Caco-2 (cell line): ENCODE measurements at regions not wholly inside any gene's neighbourhood (a gene's known extent, or its start where the extent isn't known, plus 50 kb on each side); places are given as distances from the start of the nearest gene placed in this dataset.

Experiments
- BruUV-seq: library from RNA; stranded (reverse); fragments of 400-500 nt; replicated peaks from 2 replicates; lab custom pipeline; 2021; lab: Mats Ljungman, UMichigan
- CTCF ChIA-PET: fragments of 300-600 bp; sonication (Branson Sonifier 250); formaldehyde crosslinking; loops from one replicate; lab custom pipeline; 2022; ENCODE audit warnings: antibody characterized with exemption; lab: Charles Lee
- POLR2A ChIA-PET: fragments of 300-600 bp; sonication (Branson Sonifier 250); formaldehyde crosslinking; loops from one replicate; lab custom pipeline; 2022; ENCODE audit warnings: antibody characterized with exemption; lab: Charles Lee
- DNase-seq, 2 experiments: peaks; one replicate each; pipeline versions ENCODE4 v3.0.0 to v3.0.0-alpha.2; 2020 to 2022
- H3K27me3 ChIP-seq: replicated peaks from 2 replicates; pipeline ENCODE4 v1.6.0; 2011; ENCODE audit warnings: low read length; ENCODE audit not compliant: control insufficient read depth, insufficient read depth
- H3K36me3 ChIP-seq: 2 replicates; pipeline ENCODE4 v1.5.1; 2011; ENCODE audit warnings: low read length; ENCODE audit not compliant: control insufficient read depth, insufficient read depth
- H3K4me1 ChIP-seq: fragments of 250-450 bp; sonication (Bioruptor Pico); 2 replicates; pipeline ENCODE4 v1.5.1; 2020; ENCODE audit warnings: mild to moderate bottlenecking
- H3K4me3 ChIP-seq: 2 replicates; pipeline ENCODE4 v1.5.1; 2011; ENCODE audit warnings: low read depth, mild to moderate bottlenecking, control low read depth, low read length
- H3K9me3 ChIP-seq: fragments of 250-450 bp; sonication (Bioruptor Pico); 2 replicates; pipeline ENCODE4 v1.5.1; 2020; ENCODE audit warnings: mild to moderate bottlenecking, moderate library complexity
- H3K27ac Mint-ChIP-seq: one replicate; pipeline ENCODE4 v1.8.0; 2022; ENCODE audit warnings: mixed read lengths; ENCODE audit not compliant: unreplicated experiment
- H3K27me3 Mint-ChIP-seq: one replicate; pipeline ENCODE4 v1.8.0; 2022; ENCODE audit warnings: mixed read lengths; ENCODE audit not compliant: insufficient read depth, unreplicated experiment
- H3K36me3 Mint-ChIP-seq: one replicate; pipeline ENCODE4 v1.8.0; 2022; ENCODE audit warnings: mild to moderate bottlenecking, mixed read lengths; ENCODE audit not compliant: insufficient read depth, unreplicated experiment
- H3K4me1 Mint-ChIP-seq: one replicate; pipeline ENCODE4 v1.8.0; 2022; ENCODE audit warnings: low read depth, mixed read lengths; ENCODE audit not compliant: unreplicated experiment
- H3K4me3 Mint-ChIP-seq: one replicate; pipeline ENCODE4 v1.8.0; 2022; ENCODE audit warnings: mild to moderate bottlenecking, moderate library complexity, mixed read lengths; ENCODE audit not compliant: unreplicated experiment
- H3K9me3 Mint-ChIP-seq: one replicate; pipeline ENCODE4 v1.8.0; 2022; ENCODE audit warnings: mixed read lengths; ENCODE audit not compliant: unreplicated experiment
- intact Hi-C: fragments of 100-400 bp; cut with micrococcal nuclease; formaldehyde crosslinking; loops from one replicate; pipeline ENCODE4 v1.10.0; 2022; ENCODE audit not compliant: unreplicated experiment
- TF ChIP-seq, protein P1 (sequence below), 2 experiments: fragments of 200-600 bp in 1 of 2; IDR thresholded peaks; 1 replicate in 1 of 2; 2 replicates in 1 of 2; pipeline versions ENCODE4 v1.5.1 to v1.8.0; 2011 to 2022; ENCODE audit warnings: antibody characterized with exemption in 1 of 2, control low read depth in 1 of 2, inconsistent platforms in 1 of 2, low read depth in 1 of 2, low read length in 1 of 2, mild to moderate bottlenecking in 1 of 2, moderate library complexity in 1 of 2; ENCODE audit not compliant: insufficient read depth in 1 of 2, severe bottlenecking in 1 of 2, unreplicated experiment in 1 of 2

DNA sequence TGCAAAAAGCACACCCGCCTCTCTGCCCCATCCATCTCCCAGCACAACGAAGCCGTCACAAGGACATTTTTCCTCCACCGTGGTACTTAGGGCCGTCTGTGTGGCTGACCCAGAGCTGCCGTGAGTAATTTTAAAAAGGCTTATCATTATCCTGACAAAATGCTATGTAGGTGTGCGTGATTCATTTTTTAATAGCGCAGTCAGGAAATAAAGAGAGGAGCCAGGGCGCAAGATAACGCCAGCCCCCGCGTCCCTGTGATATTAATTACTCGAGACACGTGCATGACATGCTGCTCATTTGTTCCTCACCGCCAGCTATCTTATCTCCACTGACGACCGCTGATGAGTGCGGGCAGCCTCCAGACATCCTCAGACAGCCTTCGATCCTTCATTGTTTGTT, 332.7 kb upstream of the PFKP start:
- Mint-ChIP-seq H3K27ac (no peak overlapping the region), H3K4me1 (no peaks in the 10 kb centered on the region), H3K9me3 (no peaks in the 10 kb centered on the region), H3K4me3 (no peak overlapping the region), H3K36me3 (no peaks in the 10 kb centered on the region), H3K27me3 (peaks cover 31% of the 10 kb centered on the region)
- no peak for DNase-seq
- H3K36me3 ChIP-seq = no peaks in the 10 kb centered on the region
- no TSS peak for BruUV-seq
- no peaks in the 10 kb centered on the region for H3K27me3 ChIP-seq
- no peaks in the 10 kb centered on the region for H3K4me1 ChIP-seq
- TF ChIP-seq, protein P1, sequence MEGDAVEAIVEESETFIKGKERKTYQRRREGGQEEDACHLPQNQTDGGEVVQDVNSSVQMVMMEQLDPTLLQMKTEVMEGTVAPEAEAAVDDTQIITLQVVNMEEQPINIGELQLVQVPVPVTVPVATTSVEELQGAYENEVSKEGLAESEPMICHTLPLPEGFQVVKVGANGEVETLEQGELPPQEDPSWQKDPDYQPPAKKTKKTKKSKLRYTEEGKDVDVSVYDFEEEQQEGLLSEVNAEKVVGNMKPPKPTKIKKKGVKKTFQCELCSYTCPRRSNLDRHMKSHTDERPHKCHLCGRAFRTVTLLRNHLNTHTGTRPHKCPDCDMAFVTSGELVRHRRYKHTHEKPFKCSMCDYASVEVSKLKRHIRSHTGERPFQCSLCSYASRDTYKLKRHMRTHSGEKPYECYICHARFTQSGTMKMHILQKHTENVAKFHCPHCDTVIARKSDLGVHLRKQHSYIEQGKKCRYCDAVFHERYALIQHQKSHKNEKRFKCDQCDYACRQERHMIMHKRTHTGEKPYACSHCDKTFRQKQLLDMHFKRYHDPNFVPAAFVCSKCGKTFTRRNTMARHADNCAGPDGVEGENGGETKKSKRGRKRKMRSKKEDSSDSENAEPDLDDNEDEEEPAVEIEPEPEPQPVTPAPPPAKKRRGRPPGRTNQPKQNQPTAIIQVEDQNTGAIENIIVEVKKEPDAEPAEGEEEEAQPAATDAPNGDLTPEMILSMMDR (IDR thresholded peaks at IDR 0.05; ENCODE audit: insufficient read depth in 1 of 2, low read depth in 1 of 2, low read length in 1 of 2, severe bottlenecking in 1 of 2, unreplicated experiment in 1 of 2) = no peak
- H3K9me3 ChIP-seq = no peaks in the 10 kb centered on the region
- intact Hi-C loops = no loop called here
- ChIA-PET CTCF (no interaction called here), POLR2A (no interaction called here)
- H3K4me3 ChIP-seq = no peak overlapping the region

DNA sequence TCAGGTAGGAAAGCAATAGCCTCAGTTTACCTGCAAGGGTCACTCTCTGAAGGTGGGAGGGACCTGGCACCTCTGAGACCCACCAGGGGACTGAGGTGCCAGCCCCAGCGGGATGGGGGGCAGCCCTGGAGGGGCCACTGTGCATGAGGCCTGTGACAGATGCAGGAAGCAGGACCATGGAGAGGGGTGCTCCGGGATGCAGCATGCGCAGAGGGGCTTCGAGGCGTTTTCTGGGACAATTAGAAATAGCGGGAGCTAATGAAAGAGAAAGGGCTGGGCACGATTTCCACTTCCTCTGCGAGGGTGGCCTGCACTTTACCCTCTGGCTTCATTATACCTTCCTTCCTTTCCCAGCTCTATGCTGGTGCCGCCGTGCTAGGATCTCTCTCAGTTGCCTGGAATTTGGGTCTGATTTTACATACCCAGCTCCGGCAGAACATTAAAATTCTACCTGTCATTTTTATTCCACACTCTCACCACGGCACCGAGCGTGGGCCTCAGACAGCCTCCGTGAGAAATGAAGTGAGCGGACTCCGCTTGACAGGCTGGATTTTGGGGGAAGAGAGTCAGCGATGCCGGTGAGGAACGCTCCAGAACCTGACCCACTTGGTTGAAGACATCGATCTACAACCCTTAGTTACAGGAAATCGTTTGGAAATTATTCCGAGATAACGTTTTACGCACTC, 333.9 kb upstream of the PFKP start:
- no peaks in the 10 kb centered on the region for H3K36me3 ChIP-seq
- no peaks in the 10 kb centered on the region for H3K4me1 ChIP-seq
- ChIA-PET POLR2A (no interaction called here), CTCF (no interaction called here)
- TF ChIP-seq, protein P1 (IDR thresholded peaks at IDR 0.05; ENCODE audit: insufficient read depth in 1 of 2, low read depth in 1 of 2, low read length in 1 of 2, severe bottlenecking in 1 of 2, unreplicated experiment in 1 of 2) = no peak
- intact Hi-C loops = no loop called here
- Mint-ChIP-seq H3K27me3 (peaks cover 34% of the 10 kb centered on the region), H3K36me3 (no peaks in the 10 kb centered on the region), H3K4me3 (no peak overlapping the region), H3K27ac (no peak overlapping the region), H3K4me1 (no peaks in the 10 kb centered on the region), H3K9me3 (no peaks in the 10 kb centered on the region)
- no peak overlapping the region for H3K4me3 ChIP-seq
- DNase-seq = no peak
- no peaks in the 10 kb centered on the region for H3K27me3 ChIP-seq
- no TSS peak for BruUV-seq
- H3K9me3 ChIP-seq = no peaks in the 10 kb centered on the region

DNA sequence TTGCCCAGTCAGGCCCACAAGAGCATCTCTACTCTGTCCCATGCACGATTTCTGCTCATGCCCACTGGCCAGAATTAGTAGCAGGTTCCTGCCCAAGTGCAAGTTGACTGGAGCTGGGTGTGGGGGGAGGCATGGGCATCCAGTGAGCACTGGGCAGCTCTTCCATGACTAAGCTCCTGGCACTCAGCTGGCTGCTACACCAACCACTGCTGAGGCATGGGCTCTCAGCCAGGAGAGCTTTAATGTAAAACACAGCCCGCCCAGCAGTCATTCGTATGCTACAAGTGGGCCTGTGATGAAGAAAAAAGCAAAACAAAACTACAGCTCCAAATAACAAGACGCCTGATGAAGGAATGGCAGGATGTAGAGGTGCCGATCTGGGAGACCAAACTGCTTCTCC, 335.4 kb upstream of the PFKP start:
- Mint-ChIP-seq H3K36me3 (no peaks in the 10 kb centered on the region), H3K4me1 (no peaks in the 10 kb centered on the region), H3K9me3 (no peaks in the 10 kb centered on the region), H3K27me3 (peaks cover 35% of the 10 kb centered on the region), H3K27ac (no peak overlapping the region), H3K4me3 (no peak overlapping the region)
- H3K4me3 ChIP-seq = no peak overlapping the region
- no peaks in the 10 kb centered on the region for H3K4me1 ChIP-seq
- no peaks in the 10 kb centered on the region for H3K27me3 ChIP-seq
- BruUV-seq = no TSS peak
- H3K9me3 ChIP-seq = no peaks in the 10 kb centered on the region
- intact Hi-C loops = no loop called here
- no peak for DNase-seq
- ChIA-PET CTCF (no interaction called here), POLR2A (no interaction called here)
- H3K36me3 ChIP-seq = no peaks in the 10 kb centered on the region
- TF ChIP-seq, protein P1 (IDR thresholded peaks at IDR 0.05; ENCODE audit: insufficient read depth in 1 of 2, low read depth in 1 of 2, low read length in 1 of 2, severe bottlenecking in 1 of 2, unreplicated experiment in 1 of 2) = no peak
